ENCODE measurements at regions not wholly inside any gene's neighbourhood (a gene's known extent, or its start where the extent isn't known, plus 50 kb on each side); places are given as distances from the start of the nearest gene placed in this dataset.

DNA sequence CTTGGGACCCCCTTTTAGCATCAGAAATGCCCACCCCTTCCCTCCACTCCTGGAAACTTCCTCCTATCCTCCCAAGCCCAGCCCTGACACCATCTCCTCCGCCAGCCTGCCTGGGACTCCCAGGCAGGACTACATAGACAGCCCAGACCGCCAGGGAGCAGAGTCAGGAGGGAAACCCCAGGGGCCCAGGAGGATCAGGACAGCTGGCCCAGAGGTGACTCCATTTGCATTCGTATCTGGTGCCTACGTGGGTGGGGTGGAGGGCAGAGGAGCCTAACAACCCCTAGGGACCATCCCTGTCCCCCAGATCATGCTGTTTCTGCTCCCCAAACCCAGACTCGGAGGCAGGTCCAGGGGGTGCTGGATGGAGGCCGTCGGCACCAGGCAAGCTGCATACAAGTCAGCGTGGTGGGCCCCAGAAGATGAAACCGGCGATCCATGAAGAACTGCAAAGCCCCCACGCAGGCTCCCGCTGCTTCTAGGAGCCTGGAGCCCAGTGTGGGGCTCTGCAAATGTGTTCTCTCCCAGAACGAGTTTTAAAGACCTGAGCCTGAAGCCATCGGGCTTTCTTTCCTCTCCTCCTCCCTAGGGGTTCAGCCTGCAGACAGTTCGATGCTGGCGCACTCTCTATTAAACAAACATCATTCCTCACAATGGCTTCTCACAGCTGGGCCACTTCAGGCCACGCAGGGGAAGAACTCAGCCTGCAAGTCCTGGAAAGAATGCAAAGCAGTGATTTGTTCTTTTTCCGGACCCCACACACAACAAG lies 1506.8 kb downstream of the BRD1 start:
- DNase-seq, result no peak

DNA sequence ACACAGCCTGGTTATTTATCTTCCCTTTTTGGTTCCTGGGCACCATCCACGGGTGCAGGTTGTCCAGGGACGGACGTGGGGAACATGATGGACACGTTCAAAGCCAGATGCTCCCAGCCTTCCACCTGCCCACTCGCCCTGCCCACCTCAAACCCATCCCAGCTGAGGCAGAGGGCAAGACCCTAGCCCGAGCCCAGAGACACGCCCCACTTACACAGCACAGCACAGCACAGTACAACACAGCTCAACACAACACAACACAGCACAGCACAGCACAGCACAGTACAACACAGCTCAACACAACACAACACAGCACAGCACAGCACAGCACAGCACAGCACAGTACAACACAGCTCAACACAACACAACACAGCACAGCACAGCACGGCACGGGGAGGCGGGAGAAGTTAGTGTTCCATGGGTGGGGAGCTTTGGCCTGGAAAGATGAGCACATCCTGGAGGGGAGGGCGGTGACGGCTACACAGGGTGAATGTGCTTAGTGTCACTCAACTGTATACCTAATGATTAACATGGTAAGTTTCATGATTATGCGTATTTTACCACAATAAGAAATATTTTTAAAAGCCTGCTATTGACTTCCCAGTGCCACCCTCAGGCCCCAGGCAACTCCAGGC lies 1507.5 kb downstream of the BRD1 start:
- DNase-seq, result no peak

DNA sequence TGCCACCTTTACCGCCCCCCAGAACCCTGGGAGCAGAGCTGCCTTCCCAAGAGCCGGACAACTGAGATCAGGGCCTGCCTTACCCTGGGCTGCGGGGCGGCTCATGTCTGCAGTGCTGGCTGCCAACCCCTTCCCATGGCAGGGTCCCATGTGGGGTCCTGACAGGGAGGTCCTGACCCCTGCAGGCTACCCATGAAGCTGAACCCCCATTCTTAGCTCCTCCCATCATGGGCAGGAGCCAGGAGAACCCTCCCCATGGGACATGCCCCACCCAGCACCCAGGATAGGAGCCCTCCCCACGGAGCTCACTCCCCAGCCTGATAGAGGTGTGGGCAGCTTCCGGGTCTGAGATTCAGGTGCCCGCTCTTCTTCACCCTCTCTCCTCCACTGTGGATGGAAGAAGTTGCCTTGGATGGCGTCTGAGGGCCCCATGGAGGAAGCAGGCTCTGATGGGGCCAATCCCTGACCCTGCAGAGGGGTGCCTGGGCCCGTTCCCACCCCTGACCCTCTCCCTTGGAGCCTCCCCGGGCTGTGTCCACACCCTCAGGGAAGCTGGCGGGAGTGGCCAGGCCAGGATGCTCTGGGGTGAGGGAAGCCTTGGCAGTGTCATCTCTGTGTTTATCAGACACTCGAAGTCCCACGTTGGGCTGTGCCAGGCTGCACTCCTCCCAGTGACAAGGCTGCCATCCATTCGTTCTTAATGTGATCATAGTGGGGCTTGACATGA lies 1508.2 kb downstream of the BRD1 start:
- DNase-seq, result no peak

DNA sequence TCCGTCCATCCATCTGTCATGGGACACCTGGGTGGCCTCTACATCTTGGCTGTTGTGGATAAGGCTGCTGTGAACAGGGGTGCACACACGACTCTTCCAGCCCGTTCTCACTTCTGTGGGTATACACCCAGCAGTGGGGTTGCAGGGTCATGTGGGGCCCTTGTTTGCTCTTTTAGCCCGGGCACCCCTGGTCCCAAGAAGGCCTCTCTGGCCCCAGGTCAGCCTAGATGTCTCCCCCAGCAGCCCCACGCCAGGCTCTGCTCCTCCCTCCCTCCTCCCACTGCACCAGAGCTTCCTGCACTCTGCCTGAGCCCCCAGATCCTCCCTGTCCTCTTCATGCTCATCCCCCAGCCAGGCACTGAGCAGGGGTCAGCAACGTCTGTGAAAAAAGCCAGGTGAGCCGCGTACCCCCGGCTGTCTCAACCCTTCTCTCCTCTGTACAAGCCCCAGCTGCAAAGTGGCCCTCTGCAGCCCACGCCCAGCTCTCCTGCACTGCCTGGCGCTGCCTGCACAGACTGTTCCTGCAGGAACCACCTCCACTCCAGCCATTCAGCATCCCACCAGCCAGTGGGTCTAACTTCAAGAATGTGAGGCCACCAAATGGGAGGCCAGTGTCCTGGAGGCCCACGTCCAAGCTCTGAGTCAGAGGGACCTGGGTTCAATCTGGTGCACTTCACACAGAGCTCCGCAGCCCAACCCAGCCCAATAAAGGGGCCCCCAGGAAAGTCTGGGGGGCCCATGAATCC lies 1508.9 kb downstream of the BRD1 start:
- DNase-seq, result no peak

DNA sequence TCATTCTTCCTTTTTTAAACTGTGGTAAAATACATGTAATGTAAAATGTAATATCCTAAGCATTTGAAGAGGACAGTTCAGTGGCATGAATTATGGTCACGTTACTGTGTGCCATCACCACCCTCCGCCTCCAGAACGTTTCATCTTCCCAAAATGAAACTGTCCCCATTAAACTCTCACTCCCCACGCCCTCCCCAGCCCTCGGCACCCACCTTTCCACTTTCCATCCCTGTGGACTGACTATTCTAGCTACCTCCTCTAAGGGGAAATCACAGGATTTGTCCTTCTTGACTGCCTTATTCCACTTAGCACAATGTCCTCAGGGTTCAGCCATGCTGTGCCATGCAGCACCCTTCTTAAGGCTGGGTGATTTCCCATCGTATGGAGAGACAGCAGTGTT lies 1509.5 kb downstream of the BRD1 start:
- DNase-seq, result no peak

DNA sequence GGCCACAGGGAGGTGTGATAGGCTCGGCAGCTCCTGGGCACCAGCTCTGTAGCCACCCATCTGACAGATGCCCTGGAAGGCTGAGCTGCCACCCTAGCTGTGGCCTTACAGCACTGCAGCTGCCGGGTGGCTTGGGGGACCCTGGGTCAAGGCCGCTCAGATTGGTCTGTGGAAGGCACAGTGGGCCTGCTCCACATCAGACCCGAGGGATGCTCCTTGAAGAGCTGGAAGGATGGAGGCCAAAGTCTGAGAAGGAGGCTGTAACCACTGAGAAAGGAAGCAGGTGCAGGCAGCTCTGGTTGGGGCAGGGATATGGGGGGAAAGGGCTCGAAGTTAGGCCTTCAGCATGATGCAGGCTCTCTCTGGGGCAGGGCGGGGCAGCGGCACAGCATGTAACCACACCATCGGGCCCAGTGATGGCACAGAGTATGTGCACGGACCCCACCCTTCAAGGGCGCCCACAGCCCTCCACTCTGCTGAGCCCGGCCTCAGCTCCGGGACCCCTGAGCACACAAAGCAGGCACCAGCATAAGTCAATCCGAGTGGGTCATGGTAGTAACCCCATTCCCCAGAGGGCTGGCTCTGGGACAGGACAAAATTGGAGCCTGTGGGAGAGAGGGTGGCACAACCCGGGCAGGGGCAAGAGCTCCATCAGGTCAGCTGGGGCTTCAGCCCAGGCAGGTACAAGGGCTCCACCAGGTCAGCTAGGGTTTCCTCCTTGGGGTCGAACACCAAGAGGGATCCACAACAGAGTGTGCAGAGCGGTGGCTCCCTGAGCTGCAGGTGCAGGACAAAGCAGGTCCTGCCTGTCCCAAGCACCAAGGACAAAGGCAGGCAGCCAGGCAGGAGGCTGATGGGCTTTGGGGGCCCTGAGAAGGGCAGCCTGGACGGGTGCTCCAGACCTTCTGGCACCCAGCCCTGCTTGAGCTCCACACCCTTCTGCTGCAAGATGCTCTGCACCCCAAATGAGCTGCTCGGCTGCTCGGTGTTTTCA lies 1511.1 kb downstream of the BRD1 start:
- no peak for DNase-seq

DNA sequence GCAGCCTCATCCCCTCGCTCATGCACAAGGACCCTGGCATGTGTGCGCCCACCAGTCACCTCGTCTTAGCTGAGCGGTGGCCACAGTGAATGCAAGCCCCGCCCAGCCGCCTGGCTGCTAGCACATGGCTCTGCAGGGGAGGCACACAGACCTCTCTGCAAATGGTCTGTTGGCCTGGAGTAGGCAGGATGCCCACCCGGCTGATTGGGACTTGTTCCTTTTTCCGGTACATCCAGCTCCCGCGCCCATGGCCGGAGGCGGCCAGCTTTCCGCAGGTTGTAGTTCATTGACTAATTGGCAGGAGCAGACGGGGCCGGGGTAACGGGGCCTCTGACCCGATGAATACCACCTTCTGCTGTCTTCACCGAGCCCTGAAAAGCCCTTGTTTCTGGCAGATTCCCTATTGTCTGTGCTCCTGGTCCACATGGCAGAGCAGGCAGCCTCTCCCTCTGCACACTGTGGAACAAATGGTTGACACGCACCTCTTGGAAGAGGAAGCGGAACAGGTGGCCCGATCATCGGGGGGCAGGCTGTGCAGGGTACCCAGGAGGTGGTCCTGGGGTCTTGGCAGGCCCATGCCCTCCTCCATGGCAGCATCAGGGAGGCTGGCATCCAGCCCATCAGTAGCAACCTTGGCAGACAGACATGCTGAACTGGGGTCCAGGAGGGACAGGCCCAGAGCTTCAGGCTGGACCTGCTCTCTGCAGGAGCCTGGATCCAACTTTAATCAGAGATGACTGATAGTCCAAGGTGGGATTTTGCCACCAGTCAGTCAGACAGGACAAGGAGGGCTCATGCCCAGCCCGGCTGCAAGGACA lies 1512.0 kb downstream of the BRD1 start:
- no peak for DNase-seq

DNA sequence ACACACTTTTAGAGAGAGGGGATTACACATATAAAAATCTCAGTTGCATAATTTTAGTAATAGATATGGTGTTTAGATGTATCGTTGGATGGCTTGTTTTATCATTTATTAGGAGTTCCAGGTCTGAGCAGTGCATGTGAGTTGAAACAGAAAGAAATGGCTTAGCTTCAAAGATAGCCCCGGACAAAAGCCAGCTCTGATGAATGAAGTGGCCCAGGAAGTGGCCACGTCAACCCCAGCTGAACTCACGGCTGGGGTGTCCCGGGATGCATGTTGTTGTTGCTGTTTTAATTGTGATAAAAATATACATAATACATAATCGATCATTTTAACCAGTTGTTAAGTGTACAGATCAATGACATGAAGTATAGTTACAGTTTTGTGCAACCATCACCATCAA lies 1513.6 kb downstream of the BRD1 start:
- DNase-seq, result no peak

DNA sequence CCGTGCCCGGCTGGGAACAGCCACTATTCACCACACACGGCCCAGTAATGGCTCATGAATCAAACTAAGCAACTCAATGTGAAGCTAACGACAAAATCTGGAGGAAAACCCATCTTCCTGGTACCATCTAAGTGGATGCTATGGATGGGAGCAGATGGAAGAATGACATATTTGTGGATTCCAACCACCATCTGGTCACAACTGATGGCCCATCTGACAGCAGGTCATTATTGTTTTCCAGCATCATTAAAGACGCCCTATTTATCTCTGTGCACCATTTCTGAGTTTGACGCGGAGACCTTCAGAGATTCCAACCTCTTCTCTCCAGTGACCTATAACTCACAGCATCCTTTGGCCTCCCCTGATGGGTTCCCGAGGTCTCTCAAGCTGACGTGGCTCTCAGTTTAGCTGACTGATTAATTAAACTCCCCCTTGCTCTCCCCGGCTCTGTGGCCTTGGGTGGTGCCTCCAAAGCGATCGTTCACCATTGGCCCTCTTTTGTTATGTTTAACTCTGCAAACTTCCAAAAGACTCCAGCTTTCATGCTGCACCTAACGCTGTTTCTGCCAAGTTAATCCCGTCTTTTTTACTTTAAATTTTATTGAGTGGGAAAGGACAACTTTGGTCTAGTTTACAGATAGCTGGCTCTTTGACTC lies 1514.4 kb downstream of the BRD1 start:
- DNase-seq, result no peak

DNA sequence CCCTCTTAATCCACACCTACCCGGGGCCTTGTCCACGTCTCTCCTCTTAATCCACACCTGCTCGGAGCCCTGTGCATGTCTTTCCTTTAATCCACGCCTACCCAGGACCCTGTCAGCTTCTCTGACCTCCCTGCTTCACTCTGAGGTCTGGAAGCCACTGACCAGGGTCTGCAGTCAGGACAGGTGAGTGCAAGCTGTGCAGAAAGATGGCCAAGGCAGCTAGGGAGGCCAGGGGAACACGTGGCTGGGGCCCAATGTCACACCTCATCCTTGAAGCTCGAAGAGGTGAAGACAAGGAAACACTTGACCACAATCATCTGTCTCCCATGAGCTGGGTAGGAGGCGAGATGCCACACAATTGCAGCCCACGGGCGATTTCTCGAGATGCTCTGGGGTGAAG lies 1516.9 kb downstream of the BRD1 start:
- DNase-seq, result no peak

DNA sequence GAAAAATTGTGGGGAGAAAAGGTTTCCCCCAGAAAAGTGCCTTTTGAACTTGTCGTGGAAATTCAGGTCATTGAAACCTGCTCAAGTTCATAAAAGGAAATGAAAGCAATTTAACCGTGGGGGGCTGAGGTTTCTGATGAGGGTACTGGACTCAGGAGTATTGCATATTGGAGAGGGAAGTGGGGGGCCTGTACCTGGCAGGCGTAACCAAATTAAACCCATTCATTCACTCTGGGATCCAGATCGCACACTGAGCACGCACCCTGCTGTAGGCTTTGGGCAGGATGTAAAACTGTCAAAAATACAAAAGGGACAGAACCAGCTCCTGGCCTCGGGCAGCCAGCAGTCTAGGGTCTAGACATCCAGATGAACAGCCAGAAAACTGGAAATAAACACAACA lies 1517.4 kb downstream of the BRD1 start:
- DNase-seq, result no peak

DNA sequence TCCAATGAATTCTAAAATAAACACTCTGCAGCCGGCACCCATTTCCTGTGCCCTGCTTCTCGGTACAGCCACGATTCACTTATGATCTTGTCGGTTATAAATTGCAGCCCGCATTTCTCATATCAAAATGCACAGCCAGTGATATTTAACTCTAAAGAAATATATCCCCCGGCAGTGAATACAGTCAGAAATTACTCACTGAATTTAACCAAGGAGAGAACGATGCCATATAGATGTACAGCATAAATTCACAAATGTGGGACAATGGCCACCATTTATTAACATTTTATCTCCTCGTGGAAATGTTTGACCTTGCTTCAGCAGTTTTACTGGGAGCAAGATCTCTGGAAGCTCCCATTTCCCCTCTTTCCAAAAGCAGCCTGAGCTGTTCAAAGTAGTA lies 1517.8 kb downstream of the BRD1 start:
- no peak for DNase-seq

DNA sequence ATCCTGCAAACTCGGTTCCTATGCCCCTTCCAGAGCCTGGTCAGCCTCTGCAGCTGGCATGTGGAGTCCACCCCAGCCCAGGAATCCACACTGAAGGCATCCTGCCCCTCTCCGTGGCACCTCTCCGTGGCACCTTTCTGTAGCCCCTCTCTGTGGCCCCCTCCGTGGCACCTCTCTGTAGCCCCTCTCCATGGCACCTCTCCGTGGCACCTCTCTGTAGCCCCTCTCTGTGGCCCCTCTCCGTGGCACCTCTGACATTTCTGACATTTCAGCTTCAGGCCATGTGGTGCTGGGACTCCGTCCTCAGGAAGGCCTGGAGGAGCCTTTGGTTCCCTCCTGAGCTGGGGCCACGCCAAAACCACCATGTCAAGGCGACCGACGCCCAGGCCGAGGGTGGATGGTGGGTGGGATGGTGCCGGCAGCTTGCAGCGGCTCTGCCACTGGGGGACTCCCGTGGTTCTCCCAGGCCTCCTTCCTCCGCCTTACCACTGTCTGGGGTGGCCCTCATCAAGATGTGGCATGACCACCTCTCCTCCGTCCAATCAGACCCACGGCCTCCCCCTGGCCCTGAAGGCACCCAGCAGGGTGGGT lies 1518.5 kb downstream of the BRD1 start:
- no peak for DNase-seq

DNA sequence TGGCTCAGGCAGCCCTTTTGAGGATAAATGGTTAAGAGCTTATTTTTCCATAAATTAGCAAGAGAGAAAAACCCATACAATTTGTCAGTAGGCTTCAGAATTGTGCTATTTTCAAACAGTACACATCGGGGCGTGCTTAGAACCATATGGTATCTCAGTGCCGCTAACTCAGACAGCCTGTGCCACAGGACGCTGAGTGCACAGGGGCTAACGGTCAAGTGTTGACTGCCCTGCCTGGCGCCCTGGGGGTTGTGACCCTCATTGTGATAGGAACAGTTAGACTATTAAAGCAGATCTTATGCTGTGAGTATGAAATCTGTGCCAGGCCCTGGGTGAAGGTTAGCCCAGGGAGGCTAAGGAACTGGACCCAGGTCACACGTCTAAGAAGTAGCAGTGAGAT lies 1519.7 kb downstream of the BRD1 start:
- DNase-seq, result no peak

DNA sequence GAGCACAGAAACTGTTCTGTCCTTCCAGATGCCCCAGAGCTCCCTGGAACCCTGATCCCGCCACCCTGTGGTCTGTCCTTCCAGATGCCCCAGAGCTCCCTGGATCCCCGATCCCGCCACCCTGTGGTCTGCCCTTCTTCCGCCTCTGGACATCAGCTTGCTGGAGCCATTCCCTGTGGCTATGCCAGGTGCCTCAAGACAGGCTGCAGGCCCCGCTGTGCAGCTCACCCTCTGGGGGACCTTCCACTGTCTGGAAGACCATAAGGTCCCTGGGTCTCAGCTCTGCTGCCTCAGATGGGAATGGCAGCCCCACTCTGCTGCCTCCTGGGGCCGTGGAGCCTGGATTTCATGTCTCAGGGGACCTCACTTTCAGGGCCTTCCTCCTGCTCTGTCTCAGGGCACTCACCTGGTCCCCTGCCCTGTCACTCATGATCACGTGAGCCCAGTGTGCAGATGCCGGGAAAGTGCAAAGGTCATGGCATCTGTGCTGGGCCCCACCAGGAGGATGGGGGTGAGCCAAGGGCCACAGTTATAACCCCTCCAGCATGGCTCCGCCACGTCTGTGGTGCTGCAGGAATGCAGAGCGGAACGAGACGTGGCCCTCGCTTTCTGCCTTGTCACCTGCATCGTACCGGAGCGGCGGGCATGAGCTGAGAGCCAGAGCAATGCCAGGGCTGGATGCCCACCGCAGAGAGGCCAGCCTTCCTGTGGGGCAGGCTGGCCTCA lies 1520.7 kb downstream of the BRD1 start:
- DNase-seq, result no peak

DNA sequence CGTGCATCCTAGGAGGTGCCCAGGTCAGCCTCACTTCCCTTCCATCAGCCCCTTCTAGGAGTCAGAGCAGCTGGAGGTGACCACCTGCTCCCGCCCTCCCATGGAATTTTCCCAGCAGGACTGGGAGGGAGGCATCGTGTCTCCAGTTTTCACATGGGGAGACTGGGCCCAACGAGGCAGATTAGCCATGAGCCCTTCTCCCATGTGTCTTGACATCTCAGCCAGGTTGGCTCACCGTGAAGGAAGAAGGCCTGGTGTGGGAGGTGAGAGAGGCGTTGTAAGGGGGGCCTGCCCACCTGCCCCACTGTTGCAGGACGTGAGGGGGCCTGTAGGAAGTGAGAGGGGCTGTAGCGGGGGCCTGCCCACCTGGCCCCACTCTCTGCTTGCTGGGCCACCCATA lies 1521.4 kb downstream of the BRD1 start:
- no peak for DNase-seq

DNA sequence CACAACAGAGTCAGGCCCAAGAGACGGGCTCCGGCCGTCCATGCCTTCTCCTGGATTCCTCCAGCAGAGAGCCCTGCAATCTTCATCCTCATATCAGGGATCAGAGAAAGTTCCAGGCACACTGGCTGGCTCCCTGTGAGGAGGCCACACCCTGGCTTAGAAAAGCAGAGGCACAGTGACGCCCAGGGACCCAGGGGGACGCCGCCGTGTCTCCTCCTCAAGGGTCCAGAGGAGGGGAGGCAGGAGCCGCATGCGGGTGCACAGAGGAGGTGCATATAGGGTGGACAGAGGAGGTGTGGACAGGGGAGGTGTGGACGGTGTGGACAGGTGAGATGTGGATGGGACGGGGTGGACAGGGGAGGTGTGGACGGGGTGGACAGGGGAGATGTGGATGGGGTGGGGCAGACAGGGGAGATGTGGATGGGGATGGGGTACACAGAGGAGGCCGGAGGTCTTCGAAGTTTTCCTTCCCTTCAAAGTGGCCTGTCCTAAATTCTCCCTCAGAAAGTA lies 1521.9 kb downstream of the BRD1 start:
- DNase-seq, result no peak

DNA sequence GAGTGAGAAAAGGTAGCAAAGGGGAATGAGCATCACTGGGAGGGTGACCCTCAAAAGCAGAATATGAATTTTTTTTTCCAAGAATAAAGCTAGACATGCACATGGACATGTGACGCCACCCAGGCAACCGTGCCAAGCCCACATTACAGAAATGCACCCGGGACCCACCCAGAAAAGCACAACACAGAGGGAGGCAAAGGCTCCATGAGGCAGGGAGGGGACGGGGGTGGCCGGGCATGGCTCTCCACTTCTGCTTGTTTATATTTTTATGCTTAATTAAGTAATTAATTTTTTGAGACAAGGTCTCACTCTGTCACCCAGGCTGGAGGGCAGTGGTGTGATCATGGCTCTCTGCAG lies 1524.3 kb downstream of the BRD1 start:
- DNase-seq, result no peak

DNA sequence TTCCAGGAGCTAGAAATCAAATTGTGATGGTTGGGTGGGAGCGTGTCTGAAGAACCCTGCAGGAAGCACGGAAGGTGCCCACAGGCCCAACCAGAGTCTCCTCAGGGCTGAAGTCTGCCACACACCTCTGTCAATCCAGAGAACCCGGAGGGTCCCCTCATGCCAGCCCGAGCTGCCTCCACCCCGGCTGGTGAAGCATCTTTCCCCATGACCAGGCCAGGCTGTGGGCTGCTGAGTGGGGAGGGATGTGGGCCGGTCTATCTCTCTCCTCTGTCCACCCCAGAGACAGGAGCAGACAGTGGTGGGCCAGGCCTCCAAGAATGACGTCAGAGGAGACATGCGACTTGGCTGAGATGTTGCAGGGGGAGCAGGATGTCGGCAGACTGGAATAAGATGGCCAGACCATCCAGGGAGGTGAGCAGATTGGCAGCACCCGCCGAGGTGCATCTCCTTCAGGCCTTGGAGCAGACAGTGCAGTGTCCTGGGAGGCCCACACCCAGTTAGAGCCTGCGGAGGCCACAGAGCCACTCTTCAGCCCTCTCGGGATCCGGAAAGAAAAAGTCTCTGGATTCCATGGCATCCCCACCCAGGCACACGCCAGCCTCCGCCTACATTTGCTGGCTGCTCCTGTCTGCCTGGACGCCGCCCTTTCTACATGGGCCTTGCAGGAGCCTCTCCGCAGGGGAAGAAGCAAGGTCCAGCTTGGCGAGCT lies 1524.9 kb downstream of the BRD1 start:
- DNase-seq, result no peak
